ENCODE measurements at regions not wholly inside any gene's neighbourhood (a gene's known extent, or its start where the extent isn't known, plus 50 kb on each side); places are given as distances from the start of the nearest gene placed in this dataset.
"Not testable (repeated sequence)": the region's sequence is repeated elsewhere in the genome, so short reads cannot be mapped to it uniquely, and the experiment has no call there.

DNA sequence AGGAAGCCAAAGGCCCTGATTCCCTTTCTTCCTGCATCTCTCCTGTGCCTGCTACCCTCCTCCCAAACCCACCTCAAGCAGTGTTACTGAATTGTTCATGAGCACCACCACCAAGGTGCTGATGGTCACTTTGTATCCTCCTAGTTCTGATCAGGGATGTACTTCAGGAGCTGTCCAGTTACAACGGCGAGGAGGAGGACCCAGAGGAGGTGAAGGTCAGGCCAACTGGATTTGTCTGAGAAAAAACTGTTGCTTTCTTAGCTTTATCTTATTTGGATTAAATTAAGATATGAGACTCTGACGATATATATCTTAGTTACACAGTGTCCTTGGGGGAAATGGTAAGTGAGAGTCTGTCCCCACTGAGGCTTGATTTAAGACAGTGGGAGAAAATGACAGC, 135.0 kb upstream of the THOC3 start:
- not testable (repeated sequence) for TF ChIP-seq POLR2AphosphoS5, POLR2A (IDR thresholded peaks at IDR 0.05)
- TF ChIP-seq, protein P1, sequence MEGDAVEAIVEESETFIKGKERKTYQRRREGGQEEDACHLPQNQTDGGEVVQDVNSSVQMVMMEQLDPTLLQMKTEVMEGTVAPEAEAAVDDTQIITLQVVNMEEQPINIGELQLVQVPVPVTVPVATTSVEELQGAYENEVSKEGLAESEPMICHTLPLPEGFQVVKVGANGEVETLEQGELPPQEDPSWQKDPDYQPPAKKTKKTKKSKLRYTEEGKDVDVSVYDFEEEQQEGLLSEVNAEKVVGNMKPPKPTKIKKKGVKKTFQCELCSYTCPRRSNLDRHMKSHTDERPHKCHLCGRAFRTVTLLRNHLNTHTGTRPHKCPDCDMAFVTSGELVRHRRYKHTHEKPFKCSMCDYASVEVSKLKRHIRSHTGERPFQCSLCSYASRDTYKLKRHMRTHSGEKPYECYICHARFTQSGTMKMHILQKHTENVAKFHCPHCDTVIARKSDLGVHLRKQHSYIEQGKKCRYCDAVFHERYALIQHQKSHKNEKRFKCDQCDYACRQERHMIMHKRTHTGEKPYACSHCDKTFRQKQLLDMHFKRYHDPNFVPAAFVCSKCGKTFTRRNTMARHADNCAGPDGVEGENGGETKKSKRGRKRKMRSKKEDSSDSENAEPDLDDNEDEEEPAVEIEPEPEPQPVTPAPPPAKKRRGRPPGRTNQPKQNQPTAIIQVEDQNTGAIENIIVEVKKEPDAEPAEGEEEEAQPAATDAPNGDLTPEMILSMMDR (IDR thresholded peaks at IDR 0.05), result not testable (repeated sequence)

All from gastroesophageal sphincter (tissue), 3 donors.